ENCODE measurements at regions not wholly inside any gene's neighbourhood (a gene's known extent, or its start where the extent isn't known, plus 50 kb on each side); places are given as distances from the start of the nearest gene placed in this dataset.

GRCh38 chr7:118689403-118689802 is 464.9 kb downstream of the ANKRD7 start:
- H3K9ac ChIP-seq (ENCODE audit: low read depth in 1 of 2, low read length in 2 of 2) = no peak overlapping the region
- H3K9me3 ChIP-seq (ENCODE audit: control insufficient read depth in 4 of 4, low read length in 3 of 4) = no peaks in the 10 kb centered on the region
- H3K27me3 ChIP-seq (ENCODE audit: control insufficient read depth in 4 of 4, insufficient read depth in 4 of 4, low read length in 3 of 4) = no peaks in the 10 kb centered on the region
- no peak for TF ChIP-seq ATF3 (IDR thresholded peaks at IDR 0.05)
- no peak for TF ChIP-seq FOXA1 (IDR thresholded peaks at IDR 0.05)
- WGBS = 88% methylated on average over 18 of the region's 18 CpGs
- H3K4me3 ChIP-seq (ENCODE audit: low read depth in 1 of 3, low read length in 3 of 3) = no peak overlapping the region
- no peak overlapping the region for H3K27ac ChIP-seq (ENCODE audit: low read depth in 1 of 2, low read length in 2 of 2)
- DNase-seq (ENCODE audit: low spot score) = no peak
- no peaks in the 10 kb centered on the region for H3K36me3 ChIP-seq (ENCODE audit: control insufficient read depth in 4 of 4, insufficient read depth in 3 of 4, low read depth in 1 of 4, low read length in 3 of 4)
- no peaks in the 10 kb centered on the region for H3K4me1 ChIP-seq (ENCODE audit: control insufficient read depth in 4 of 4, insufficient read depth in 4 of 4, low read length in 3 of 4)

GRCh38 chr7:118696879-118697278 is 472.4 kb downstream of the ANKRD7 start:
- 88% methylated on average over 2 of the region's 2 CpGs for WGBS
- Histone ChIP-seq H3K27ac (ENCODE audit: low read depth in 1 of 2, low read length in 2 of 2) (no peak overlapping the region), H3K27me3 (ENCODE audit: control insufficient read depth in 4 of 4, insufficient read depth in 4 of 4, low read length in 3 of 4) (peaks cover 0 to 3% (median 0%) of the 10 kb centered on the region in 4 donors), H3K4me3 (ENCODE audit: low read depth in 1 of 3, low read length in 3 of 3) (no peak overlapping the region), H3K9ac (ENCODE audit: low read depth in 1 of 2, low read length in 2 of 2) (no peak overlapping the region), H3K9me3 (ENCODE audit: control insufficient read depth in 4 of 4, low read length in 3 of 4) (no peaks in the 10 kb centered on the region), H3K36me3 (ENCODE audit: control insufficient read depth in 4 of 4, insufficient read depth in 3 of 4, low read depth in 1 of 4, low read length in 3 of 4) (no peaks in the 10 kb centered on the region), H3K4me1 (ENCODE audit: control insufficient read depth in 4 of 4, insufficient read depth in 4 of 4, low read length in 3 of 4) (no peaks in the 10 kb centered on the region)
- TF ChIP-seq, protein P1, sequence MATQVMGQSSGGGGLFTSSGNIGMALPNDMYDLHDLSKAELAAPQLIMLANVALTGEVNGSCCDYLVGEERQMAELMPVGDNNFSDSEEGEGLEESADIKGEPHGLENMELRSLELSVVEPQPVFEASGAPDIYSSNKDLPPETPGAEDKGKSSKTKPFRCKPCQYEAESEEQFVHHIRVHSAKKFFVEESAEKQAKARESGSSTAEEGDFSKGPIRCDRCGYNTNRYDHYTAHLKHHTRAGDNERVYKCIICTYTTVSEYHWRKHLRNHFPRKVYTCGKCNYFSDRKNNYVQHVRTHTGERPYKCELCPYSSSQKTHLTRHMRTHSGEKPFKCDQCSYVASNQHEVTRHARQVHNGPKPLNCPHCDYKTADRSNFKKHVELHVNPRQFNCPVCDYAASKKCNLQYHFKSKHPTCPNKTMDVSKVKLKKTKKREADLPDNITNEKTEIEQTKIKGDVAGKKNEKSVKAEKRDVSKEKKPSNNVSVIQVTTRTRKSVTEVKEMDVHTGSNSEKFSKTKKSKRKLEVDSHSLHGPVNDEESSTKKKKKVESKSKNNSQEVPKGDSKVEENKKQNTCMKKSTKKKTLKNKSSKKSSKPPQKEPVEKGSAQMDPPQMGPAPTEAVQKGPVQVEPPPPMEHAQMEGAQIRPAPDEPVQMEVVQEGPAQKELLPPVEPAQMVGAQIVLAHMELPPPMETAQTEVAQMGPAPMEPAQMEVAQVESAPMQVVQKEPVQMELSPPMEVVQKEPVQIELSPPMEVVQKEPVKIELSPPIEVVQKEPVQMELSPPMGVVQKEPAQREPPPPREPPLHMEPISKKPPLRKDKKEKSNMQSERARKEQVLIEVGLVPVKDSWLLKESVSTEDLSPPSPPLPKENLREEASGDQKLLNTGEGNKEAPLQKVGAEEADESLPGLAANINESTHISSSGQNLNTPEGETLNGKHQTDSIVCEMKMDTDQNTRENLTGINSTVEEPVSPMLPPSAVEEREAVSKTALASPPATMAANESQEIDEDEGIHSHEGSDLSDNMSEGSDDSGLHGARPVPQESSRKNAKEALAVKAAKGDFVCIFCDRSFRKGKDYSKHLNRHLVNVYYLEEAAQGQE (IDR thresholded peaks at IDR 0.05) = no peak
- TF ChIP-seq GABPA (IDR thresholded peaks at IDR 0.05 in 1 of 2, conservative IDR thresholded peaks at IDR 0.05 in 1 of 2) (no peak), TAF1 (conservative IDR thresholded peaks at IDR 0.05) (no peak), FOXA2 (IDR thresholded peaks at IDR 0.05) (no peak), RAD21 (IDR thresholded peaks at IDR 0.05) (no peak), MAX (IDR thresholded peaks at IDR 0.05) (no peak), ZBTB33 (IDR thresholded peaks at IDR 0.05) (no peak), HNF4A (conservative IDR thresholded peaks at IDR 0.05) (no peak), SP1 (IDR thresholded peaks at IDR 0.05) (no peak), NR2F2 (IDR thresholded peaks at IDR 0.05) (no peak), RXRA (IDR thresholded peaks at IDR 0.05) (no peak), EGR1 (IDR thresholded peaks at IDR 0.05; ENCODE audit: low read depth in 2 of 2) (no peak), ATF3 (IDR thresholded peaks at IDR 0.05) (no peak), JUND (IDR thresholded peaks at IDR 0.05) (no peak)
- no peak for DNase-seq (ENCODE audit: low spot score)

All from liver (tissue), 7 donors.